ENCODE measurements at regions not wholly inside any gene's neighbourhood (a gene's known extent, or its start where the extent isn't known, plus 50 kb on each side); places are given as distances from the start of the nearest gene placed in this dataset.

DNA sequence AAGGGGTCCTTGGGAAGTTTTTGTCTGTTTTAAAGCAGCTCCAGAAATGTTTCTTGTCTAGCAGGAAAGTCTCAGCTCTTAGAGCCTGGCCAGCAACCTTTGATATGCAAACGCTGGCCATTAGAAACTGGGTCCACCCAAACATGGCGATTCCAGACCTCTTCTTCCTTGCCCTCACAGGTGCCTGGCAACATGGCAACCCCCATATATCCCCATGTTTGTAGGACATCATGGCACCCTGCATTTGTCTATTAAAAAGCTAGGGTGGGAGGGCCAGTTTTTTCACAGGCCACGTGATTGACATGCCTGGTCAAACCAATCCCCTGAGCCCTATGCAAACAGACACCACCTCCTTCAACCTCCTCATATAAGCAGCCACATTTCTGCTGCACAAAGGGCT lies 848.7 kb upstream of the FOXG1 start:
- H3K27me3 ChIP-seq, result no peaks in the 10 kb centered on the region
- H3K9me3 ChIP-seq, result no peaks in the 10 kb centered on the region
- ATAC-seq (no peak), DNase-seq (no peak)
- no peak overlapping the region for H3K27ac ChIP-seq
- TF ChIP-seq, protein P1, sequence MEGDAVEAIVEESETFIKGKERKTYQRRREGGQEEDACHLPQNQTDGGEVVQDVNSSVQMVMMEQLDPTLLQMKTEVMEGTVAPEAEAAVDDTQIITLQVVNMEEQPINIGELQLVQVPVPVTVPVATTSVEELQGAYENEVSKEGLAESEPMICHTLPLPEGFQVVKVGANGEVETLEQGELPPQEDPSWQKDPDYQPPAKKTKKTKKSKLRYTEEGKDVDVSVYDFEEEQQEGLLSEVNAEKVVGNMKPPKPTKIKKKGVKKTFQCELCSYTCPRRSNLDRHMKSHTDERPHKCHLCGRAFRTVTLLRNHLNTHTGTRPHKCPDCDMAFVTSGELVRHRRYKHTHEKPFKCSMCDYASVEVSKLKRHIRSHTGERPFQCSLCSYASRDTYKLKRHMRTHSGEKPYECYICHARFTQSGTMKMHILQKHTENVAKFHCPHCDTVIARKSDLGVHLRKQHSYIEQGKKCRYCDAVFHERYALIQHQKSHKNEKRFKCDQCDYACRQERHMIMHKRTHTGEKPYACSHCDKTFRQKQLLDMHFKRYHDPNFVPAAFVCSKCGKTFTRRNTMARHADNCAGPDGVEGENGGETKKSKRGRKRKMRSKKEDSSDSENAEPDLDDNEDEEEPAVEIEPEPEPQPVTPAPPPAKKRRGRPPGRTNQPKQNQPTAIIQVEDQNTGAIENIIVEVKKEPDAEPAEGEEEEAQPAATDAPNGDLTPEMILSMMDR (IDR thresholded peaks at IDR 0.05), result no peak
- no peaks in the 10 kb centered on the region for H3K36me3 ChIP-seq
- intact Hi-C loops (cut with DNase I), result no loop called here
- H3K4me1 ChIP-seq, result no peaks in the 10 kb centered on the region
- no peak overlapping the region for H3K4me3 ChIP-seq

DNA sequence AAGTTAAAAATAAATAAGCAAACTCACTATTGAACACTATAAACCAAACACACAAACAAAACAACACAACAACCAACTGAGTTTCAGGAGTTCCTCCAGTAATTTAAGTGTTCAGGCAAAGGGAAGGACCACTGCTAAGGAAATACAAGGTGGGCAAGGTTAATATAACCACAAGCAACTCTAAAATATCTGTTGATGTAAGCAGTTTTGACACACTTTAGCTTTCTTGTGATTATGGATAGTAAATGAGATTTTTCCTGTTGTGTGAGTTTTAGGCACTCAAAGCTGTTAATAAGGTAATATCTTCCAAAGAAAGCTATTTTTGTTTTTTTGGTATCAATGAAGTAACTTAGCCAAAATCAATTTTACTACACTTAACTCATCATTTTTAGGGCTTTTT lies 839.1 kb upstream of the FOXG1 start:
- DNase-seq, result no peak
- Histone ChIP-seq H3K4me1 (no peaks in the 10 kb centered on the region), H3K27ac (no peak overlapping the region), H3K27me3 (no peaks in the 10 kb centered on the region), H3K36me3 (no peaks in the 10 kb centered on the region), H3K9me3 (no peaks in the 10 kb centered on the region), H3K4me3 (no peak overlapping the region)
- ATAC-seq, result no peak
- TF ChIP-seq, protein P1 (IDR thresholded peaks at IDR 0.05), result no peak
- intact Hi-C loops (cut with DNase I), result no loop called here

DNA sequence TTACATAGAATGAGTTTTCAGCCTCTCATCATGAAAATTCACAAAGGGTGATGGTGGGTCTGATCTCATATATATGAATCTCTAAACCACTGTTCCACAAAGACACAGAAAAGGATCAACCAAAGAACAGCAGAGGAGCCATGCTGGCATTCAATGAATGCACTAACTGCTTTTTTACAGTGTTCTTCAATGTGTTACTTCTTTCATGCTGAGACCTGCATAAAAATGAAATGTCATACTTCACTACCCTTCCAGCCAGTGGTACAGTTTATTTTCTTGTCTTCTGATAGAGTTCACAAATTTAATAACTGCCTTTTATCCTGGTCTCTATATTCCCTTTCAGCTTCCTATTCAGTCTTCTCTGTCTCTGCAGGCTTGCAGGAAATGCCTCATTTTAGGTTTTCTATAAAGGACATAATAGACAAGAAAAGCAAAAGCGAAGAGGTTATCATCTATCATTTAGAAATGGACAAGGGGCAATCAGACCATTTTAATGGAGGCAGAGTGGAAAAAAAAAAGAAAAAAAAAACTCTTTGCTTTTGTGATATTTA lies 836.7 kb upstream of the FOXG1 start:
- no peaks in the 10 kb centered on the region for H3K9me3 ChIP-seq
- no peak overlapping the region for H3K4me3 ChIP-seq
- H3K4me1 ChIP-seq, result no peaks in the 10 kb centered on the region
- intact Hi-C loops (cut with DNase I), result no loop called here
- TF ChIP-seq, protein P1 (IDR thresholded peaks at IDR 0.05), result no peak
- ATAC-seq, result no peak
- H3K27ac ChIP-seq, result no peak overlapping the region
- DNase-seq, result no peak
- H3K27me3 ChIP-seq, result no peaks in the 10 kb centered on the region
- no peaks in the 10 kb centered on the region for H3K36me3 ChIP-seq

DNA sequence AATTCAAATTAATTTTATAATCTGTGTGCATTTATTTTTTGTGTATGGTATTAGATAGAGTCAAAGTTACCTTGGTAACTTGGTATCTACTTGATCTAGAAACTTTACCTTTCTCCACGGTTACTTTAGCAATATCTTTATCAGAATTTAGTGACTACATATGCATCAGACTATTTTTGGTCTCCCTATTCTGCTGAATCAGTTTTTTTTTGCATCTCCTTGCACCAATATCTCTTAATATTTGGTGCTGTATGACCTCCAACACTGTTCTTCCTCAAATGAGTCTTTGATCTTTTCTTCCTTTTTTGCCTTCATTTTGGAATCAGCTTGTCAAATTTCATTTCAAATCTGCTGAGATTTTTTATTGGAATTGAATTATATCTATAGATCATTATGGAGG lies 828.2 kb upstream of the FOXG1 start:
- H3K4me1 ChIP-seq, result no peaks in the 10 kb centered on the region
- no peak for ATAC-seq
- H3K36me3 ChIP-seq, result no peaks in the 10 kb centered on the region
- no peak for DNase-seq
- H3K9me3 ChIP-seq, result no peaks in the 10 kb centered on the region
- TF ChIP-seq, protein P1 (IDR thresholded peaks at IDR 0.05), result no peak
- H3K27me3 ChIP-seq, result no peaks in the 10 kb centered on the region
- H3K27ac ChIP-seq, result no peak overlapping the region
- intact Hi-C loops (cut with DNase I), result no loop called here
- H3K4me3 ChIP-seq, result no peak overlapping the region

DNA sequence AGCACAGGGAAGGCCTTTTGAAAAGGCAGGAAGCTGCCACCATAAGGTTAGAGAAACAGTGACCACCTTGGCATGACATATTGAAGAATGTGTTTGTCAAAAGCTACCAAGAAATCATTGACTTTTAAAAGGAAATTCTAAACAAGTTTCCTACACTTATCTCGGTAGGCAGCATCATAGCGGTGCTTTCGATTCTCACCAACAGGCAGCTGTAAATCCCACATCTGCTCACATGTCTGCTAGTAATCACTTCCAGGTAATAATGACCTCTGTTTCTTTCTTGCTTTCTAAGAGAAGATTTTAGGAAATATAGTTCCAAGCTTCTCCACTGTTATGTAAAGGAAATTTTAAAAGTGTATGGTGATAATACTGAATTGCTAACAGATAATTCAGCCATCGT lies 821.1 kb upstream of the FOXG1 start:
- no peaks in the 10 kb centered on the region for H3K4me1 ChIP-seq
- no peak overlapping the region for H3K4me3 ChIP-seq
- H3K9me3 ChIP-seq, result no peaks in the 10 kb centered on the region
- no peak for ATAC-seq
- intact Hi-C loops (cut with DNase I), result no loop called here
- H3K27me3 ChIP-seq, result no peaks in the 10 kb centered on the region
- no peak for DNase-seq
- H3K36me3 ChIP-seq, result no peaks in the 10 kb centered on the region
- no peak overlapping the region for H3K27ac ChIP-seq
- TF ChIP-seq, protein P1 (IDR thresholded peaks at IDR 0.05), result no peak

DNA sequence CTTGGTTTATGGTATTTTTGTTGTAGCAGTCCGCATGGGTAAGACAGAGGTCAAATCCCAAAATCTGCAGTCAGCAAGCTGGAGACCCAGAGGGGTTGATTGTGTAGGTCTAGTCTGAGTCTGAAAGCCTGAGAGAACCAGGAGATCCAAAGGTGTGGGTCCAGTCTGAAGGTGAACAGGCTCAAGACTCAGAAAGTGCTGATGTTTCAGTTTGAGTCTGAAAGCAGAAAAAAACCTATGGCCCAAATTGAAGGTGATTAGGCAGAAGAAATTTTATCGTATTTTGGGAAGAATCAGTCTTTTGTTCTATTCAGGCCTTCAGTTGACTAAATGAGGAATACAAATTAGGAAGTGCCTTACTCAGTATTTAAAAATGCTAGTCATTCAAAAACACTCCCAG lies 807.8 kb upstream of the FOXG1 start:
- no peak for ATAC-seq
- no peak overlapping the region for H3K4me3 ChIP-seq
- H3K27me3 ChIP-seq, result no peaks in the 10 kb centered on the region
- H3K27ac ChIP-seq, result no peak overlapping the region
- H3K9me3 ChIP-seq, result peaks cover 5% of the 10 kb centered on the region
- TF ChIP-seq, protein P1 (IDR thresholded peaks at IDR 0.05), result no peak
- H3K36me3 ChIP-seq, result no peaks in the 10 kb centered on the region
- no peaks in the 10 kb centered on the region for H3K4me1 ChIP-seq
- intact Hi-C loops (cut with DNase I), result no loop called here
- DNase-seq, result no peak
